T-cell (primary cell): ENCODE measurements at regions not wholly inside any gene's neighbourhood (a gene's known extent, or its start where the extent isn't known, plus 50 kb on each side); places are given as distances from the start of the nearest gene placed in this dataset.
A peak's percentile ranks its signal among the peaks of the same experiment; 100 is the strongest.

Experiments used
- ATAC-seq, 4 experiments: fragments of 200-7000 bp in 3 of 4; fragments of 150-1000 bp in 1 of 4; cut with Tn5 transposase; replicated peaks in 1 of 4; 1 replicate in 3 of 4; 2 replicates in 1 of 4; pipeline ENCODE4 v1.10.0; 2021; ENCODE audit warnings: moderate library complexity in 3 of 4, mild to moderate bottlenecking in 2 of 4, moderate number of reproducible peaks in 1 of 4
- CTCF ChIA-PET, 2 donors: fragments of 300-600 bp; sonication (Branson Sonifier 250); formaldehyde crosslinking; loops; one replicate each; lab custom pipeline; 2022; ENCODE audit warnings: antibody characterized with exemption in 2 of 2; lab: Charles Lee
- POLR2A ChIA-PET, 2 donors: fragments of 300-600 bp; sonication (Branson Sonifier 250); formaldehyde crosslinking; loops; one replicate each; lab custom pipeline; 2022; ENCODE audit warnings: antibody characterized with exemption in 2 of 2; lab: Charles Lee
- DNase-seq, 35 experiments: peaks; one replicate each; pipeline versions ENCODE4 v3.0.0 to v3.0.0-alpha.2; 2013 to 2023
- H3K27ac ChIP-seq: one replicate; pipeline ENCODE4 v1.5.1; 2013; ENCODE audit warnings: low read length
- H3K27me3 ChIP-seq, 2 experiments: replicated peaks in 1 of 2; 1 replicate in 1 of 2; 2 replicates in 1 of 2; pipeline versions ENCODE4 v1.6.1 to v1.7.0; 2013; ENCODE audit warnings: low read length in 1 of 2, mixed read lengths in 1 of 2; ENCODE audit not compliant: control insufficient read depth in 2 of 2, insufficient read depth in 2 of 2; ENCODE audit errors: extremely low read depth in 1 of 2
- H3K36me3 ChIP-seq, 2 donors: 1 replicate in 1 of 2; 2 replicates in 1 of 2; pipeline versions ENCODE4 v1.6.1 to v1.7.0; 2013; ENCODE audit warnings: low read length in 1 of 2; ENCODE audit not compliant: control insufficient read depth in 2 of 2, insufficient read depth in 1 of 2; ENCODE audit errors: extremely low read depth in 1 of 2
- H3K4me1 ChIP-seq, 2 experiments: 1 replicate in 1 of 2; 2 replicates in 1 of 2; pipeline versions ENCODE4 v1.6.1 to v1.7.0; 2013; ENCODE audit warnings: low read length in 2 of 2, mixed read lengths in 1 of 2; ENCODE audit not compliant: insufficient read depth in 2 of 2, control insufficient read depth in 1 of 2; ENCODE audit errors: extremely low read depth in 1 of 2
- H3K4me3 ChIP-seq, 2 donors: 1 replicate in 1 of 2; 2 replicates in 1 of 2; pipeline versions ENCODE4 v1.5.1 to v1.7.0; 2013; ENCODE audit warnings: mild to moderate bottlenecking in 2 of 2, low read length in 1 of 2, moderate library complexity in 1 of 2; ENCODE audit not compliant: control insufficient read depth in 1 of 2; ENCODE audit errors: extremely low read depth in 1 of 2
- H3K9me3 ChIP-seq: 2 replicates; pipeline ENCODE4 v1.7.0; 2013
- H3K27ac Mint-ChIP-seq, 2 donors: one replicate each; pipeline ENCODE4 v1.8.0; 2020 to 2021; ENCODE audit warnings: mild to moderate bottlenecking in 2 of 2, mixed read lengths in 2 of 2
- H3K27me3 Mint-ChIP-seq, 2 donors: one replicate each; pipeline ENCODE4 v1.8.0; 2021 to 2022; ENCODE audit warnings: mixed read lengths in 2 of 2
- H3K36me3 Mint-ChIP-seq: one replicate; pipeline ENCODE4 v1.8.0; 2021; ENCODE audit warnings: mixed read lengths
- H3K4me1 Mint-ChIP-seq, 3 donors: one replicate each; pipeline ENCODE4 v1.8.0; 2020 to 2022; ENCODE audit warnings: mixed read lengths in 3 of 3, mild to moderate bottlenecking in 1 of 3
- H3K4me3 Mint-ChIP-seq, 3 donors: one replicate each; pipeline ENCODE4 v1.8.0; 2020 to 2022; ENCODE audit warnings: mild to moderate bottlenecking in 3 of 3, mixed read lengths in 3 of 3, moderate library complexity in 3 of 3
- H3K9me3 Mint-ChIP-seq, 3 donors: one replicate each; pipeline ENCODE4 v1.8.0; 2020 to 2022; ENCODE audit warnings: mixed read lengths in 3 of 3
- WGBS: methylation state at CpG from one replicate; pipeline ENCODE4 v1.1.5; 2013; ENCODE audit warnings: missing lambda C conversion rate; ENCODE audit not compliant: insufficient coverage; 5-methylcytosine and 5-hydroxymethylcytosine counted together

- Mint-ChIP-seq H3K4me3 (no peak overlapping the region), H3K27me3 (no peaks in the 10 kb centered on the region), H3K27ac (peak overlapping the region in 1 of 2 donors; percentile 1), H3K4me1 (no peaks in the 10 kb centered on the region), H3K36me3 (no peaks in the 10 kb centered on the region), H3K9me3 (peaks cover 0 to 2% (median 0%) of the 10 kb centered on the region in 3 donors)
- ATAC-seq (no peak), DNase-seq (no peak)
- Histone ChIP-seq H3K36me3 (no peaks in the 10 kb centered on the region), H3K4me3 (no peak overlapping the region), H3K9me3 (no peaks in the 10 kb centered on the region), H3K27me3 (no peaks in the 10 kb centered on the region), H3K4me1 (no peaks in the 10 kb centered on the region), H3K27ac (no peak overlapping the region)
- WGBS = 100% methylated on average over 1 of the region's 4 CpGs
- ChIA-PET CTCF (no interaction called here), POLR2A (no interaction called here)
Observed at GRCh38 chr18:73741946-73742345, 405.7 kb downstream of the FBXO15 start.

- no peaks in the 10 kb centered on the region for H3K9me3 Mint-ChIP-seq
- no peaks in the 10 kb centered on the region for H3K27me3 Mint-ChIP-seq
Observed at GRCh38 chr18:73739098-73739497, 408.5 kb downstream of the FBXO15 start.

DNA sequence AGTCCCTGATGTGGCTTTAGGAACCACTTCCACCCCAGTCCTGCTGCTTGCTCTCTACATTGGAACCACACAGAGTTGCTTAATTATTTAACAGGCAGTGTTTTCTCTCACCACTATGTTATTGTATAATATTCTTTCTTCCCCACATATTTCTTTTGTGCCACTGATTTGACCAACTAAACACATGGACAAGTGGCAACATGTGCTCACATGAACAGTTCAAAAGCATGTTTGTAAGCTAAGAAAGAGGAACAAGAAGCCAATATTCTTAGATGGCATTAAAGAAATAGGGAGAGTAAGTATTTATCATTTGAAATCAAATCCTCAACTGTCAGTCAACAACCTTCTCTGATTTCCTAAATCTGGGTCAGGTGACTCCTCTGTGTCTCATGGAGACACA lies 409.6 kb downstream of the FBXO15 start:
- Histone ChIP-seq H3K4me1 (no peaks in the 10 kb centered on the region), H3K27me3 (no peaks in the 10 kb centered on the region), H3K9me3 (no peaks in the 10 kb centered on the region), H3K4me3 (no peak overlapping the region), H3K27ac (no peak overlapping the region), H3K36me3 (no peaks in the 10 kb centered on the region)
- ATAC-seq = no peak
- CTCF ChIA-PET = no interaction called here
- Mint-ChIP-seq H3K9me3 (no peaks in the 10 kb centered on the region), H3K4me3 (no peak overlapping the region), H3K27ac (no peak overlapping the region), H3K27me3 (no peaks in the 10 kb centered on the region), H3K4me1 (no peaks in the 10 kb centered on the region), H3K36me3 (no peaks in the 10 kb centered on the region)
- POLR2A ChIA-PET = interaction anchor here in 1 of 2 donors (0.6 kb wide), 1 partner anchor 280 kb away, joined by 3 read pairs; no protein-coding TSS in a partner anchor
- no peak for DNase-seq

More at GRCh38 chr18:73739098-73739497, 408.5 kb downstream of the FBXO15 start:
- CTCF ChIA-PET = no interaction called here
- Mint-ChIP-seq H3K4me3 (no peak overlapping the region), H3K27ac (no peak overlapping the region), H3K36me3 (no peaks in the 10 kb centered on the region), H3K4me1 (no peaks in the 10 kb centered on the region)
- H3K9me3 ChIP-seq = no peaks in the 10 kb centered on the region
- no CpG with 5 or more reads among the region's 3 CpGs for WGBS
- H3K27me3 ChIP-seq = no peaks in the 10 kb centered on the region
- H3K27ac ChIP-seq = no peak overlapping the region
- POLR2A ChIA-PET = no interaction called here
- DNase-seq = no peak
- no peaks in the 10 kb centered on the region for H3K36me3 ChIP-seq
- H3K4me3 ChIP-seq = no peak overlapping the region
- H3K4me1 ChIP-seq = no peaks in the 10 kb centered on the region
- ATAC-seq = no peak

GRCh38 chr18:73735836-73736235 lies 411.8 kb downstream of the FBXO15 start:
- no peaks in the 10 kb centered on the region for H3K4me1 ChIP-seq
- ChIA-PET POLR2A (no interaction called here), CTCF (no interaction called here)
- H3K4me3 ChIP-seq = no peak overlapping the region
- Mint-ChIP-seq H3K4me3 (no peak overlapping the region), H3K9me3 (peaks cover 0 to 7% (median 3%) of the 10 kb centered on the region in 3 donors), H3K36me3 (no peaks in the 10 kb centered on the region), H3K4me1 (no peaks in the 10 kb centered on the region), H3K27me3 (no peaks in the 10 kb centered on the region), H3K27ac (no peak overlapping the region)
- ATAC-seq (no peak), DNase-seq (no peak)
- no peaks in the 10 kb centered on the region for H3K36me3 ChIP-seq
- WGBS = 81% methylated on average over 6 of the region's 6 CpGs
- no peak overlapping the region for H3K27ac ChIP-seq
- no peaks in the 10 kb centered on the region for H3K27me3 ChIP-seq
- H3K9me3 ChIP-seq = no peaks in the 10 kb centered on the region

DNA sequence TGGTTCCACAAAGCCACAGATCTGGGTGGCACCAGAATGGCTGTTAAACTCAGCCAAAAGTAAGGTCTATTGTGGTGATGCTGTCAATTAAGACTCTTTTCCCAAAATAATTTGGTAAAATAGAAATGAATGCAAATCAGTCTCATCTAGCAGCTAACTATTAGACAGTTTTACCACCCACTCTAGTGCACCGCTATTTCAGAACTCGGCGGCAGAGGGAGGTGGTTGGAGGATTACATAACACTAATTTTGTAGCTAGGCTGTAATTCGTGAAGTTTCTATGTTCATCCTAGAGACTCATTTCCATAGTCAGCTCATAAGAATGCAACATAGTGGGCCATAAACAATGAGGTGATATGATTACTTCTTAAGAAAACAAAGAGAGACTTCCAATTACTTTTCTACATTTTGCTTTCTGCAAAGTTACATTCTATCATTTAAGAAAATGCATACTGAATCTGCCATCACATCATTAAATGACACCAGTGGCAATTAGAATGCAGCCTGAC lies 413.8 kb downstream of the FBXO15 start:
- no peaks in the 10 kb centered on the region for H3K36me3 ChIP-seq
- no peaks in the 10 kb centered on the region for H3K27me3 Mint-ChIP-seq
- no peaks in the 10 kb centered on the region for H3K9me3 ChIP-seq
- no peak for ATAC-seq
- no peaks in the 10 kb centered on the region for H3K27me3 ChIP-seq
- ChIA-PET CTCF (no interaction called here), POLR2A (no interaction called here)
- H3K27ac ChIP-seq = no peak overlapping the region
- H3K4me1 Mint-ChIP-seq = no peaks in the 10 kb centered on the region
- no peak overlapping the region for H3K27ac Mint-ChIP-seq
- no peak overlapping the region for H3K4me3 Mint-ChIP-seq
- no peak overlapping the region for H3K4me3 ChIP-seq
- H3K4me1 ChIP-seq = no peaks in the 10 kb centered on the region
- no peaks in the 10 kb centered on the region for H3K36me3 Mint-ChIP-seq
- no peak for DNase-seq
- WGBS = no CpG with 5 or more reads among the region's 4 CpGs
- H3K9me3 Mint-ChIP-seq = peaks cover 5 to 12% (median 10%) of the 10 kb centered on the region in 3 donors

GRCh38 chr18:73733376-73733775 lies 414.3 kb downstream of the FBXO15 start:
- H3K4me3 Mint-ChIP-seq = no peak overlapping the region
- WGBS = 80% methylated on average over 1 of the region's 4 CpGs
- ATAC-seq (no peak), DNase-seq (no peak)
- no peaks in the 10 kb centered on the region for H3K9me3 ChIP-seq
- POLR2A ChIA-PET = no interaction called here
- no peaks in the 10 kb centered on the region for H3K4me1 ChIP-seq
- H3K27ac ChIP-seq = no peak overlapping the region
- H3K4me1 Mint-ChIP-seq = no peaks in the 10 kb centered on the region
- H3K27me3 ChIP-seq = no peaks in the 10 kb centered on the region
- no peaks in the 10 kb centered on the region for H3K27me3 Mint-ChIP-seq
- no peak overlapping the region for H3K27ac Mint-ChIP-seq
- no peak overlapping the region for H3K4me3 ChIP-seq
- no peaks in the 10 kb centered on the region for H3K36me3 Mint-ChIP-seq
- H3K36me3 ChIP-seq = no peaks in the 10 kb centered on the region
- H3K9me3 Mint-ChIP-seq = peaks cover 5 to 12% (median 10%) of the 10 kb centered on the region in 3 donors
- CTCF ChIA-PET = no interaction called here

DNA sequence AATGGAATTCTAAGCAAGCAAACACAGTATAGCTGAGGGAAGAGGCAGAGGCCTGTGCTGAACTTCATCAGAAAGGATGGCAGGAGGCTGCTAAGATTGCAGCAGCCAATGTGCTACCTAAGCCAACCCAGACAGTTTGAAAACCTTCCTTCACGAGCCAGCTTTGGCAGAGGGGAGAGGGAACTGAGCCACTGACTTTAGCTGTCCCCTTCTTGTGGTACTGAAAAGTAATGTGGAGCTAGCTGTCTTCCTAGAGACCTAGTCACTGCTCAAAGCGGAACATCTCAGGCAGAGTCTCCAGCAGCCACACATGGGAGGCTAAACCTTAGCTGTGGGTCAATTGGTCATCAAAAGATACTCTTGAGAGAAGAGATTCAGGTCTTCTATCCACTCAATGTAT lies 419.0 kb downstream of the FBXO15 start:
- no peaks in the 10 kb centered on the region for H3K4me1 Mint-ChIP-seq
- Histone ChIP-seq H3K27ac (no peak overlapping the region), H3K9me3 (no peaks in the 10 kb centered on the region), H3K4me3 (no peak overlapping the region), H3K4me1 (no peaks in the 10 kb centered on the region), H3K36me3 (no peaks in the 10 kb centered on the region), H3K27me3 (no peaks in the 10 kb centered on the region)
- 50% methylated on average over 1 of the region's 2 CpGs for WGBS
- ATAC-seq = no peak
- ChIA-PET POLR2A (no interaction called here), CTCF (no interaction called here)
- no peaks in the 10 kb centered on the region for H3K27me3 Mint-ChIP-seq
- no peak overlapping the region for H3K27ac Mint-ChIP-seq
- peaks cover 5 to 12% (median 10%) of the 10 kb centered on the region in 3 donors for H3K9me3 Mint-ChIP-seq
- no peak for DNase-seq
- H3K36me3 Mint-ChIP-seq = no peaks in the 10 kb centered on the region
- no peak overlapping the region for H3K4me3 Mint-ChIP-seq
